PC-3 (cell line): ENCODE measurements at regions not wholly inside any gene's neighbourhood (a gene's known extent, or its start where the extent isn't known, plus 50 kb on each side); places are given as distances from the start of the nearest gene placed in this dataset.
"Not testable (repeated sequence)": the region's sequence is repeated elsewhere in the genome, so short reads cannot be mapped to it uniquely, and the experiment has no call there.

ENCODE experiments used
- ATAC-seq: fragments of 200-7000 bp; cut with Tn5 transposase; 2 replicates; pipeline ENCODE4 v1.9.1; 2020; ENCODE audit warnings: mild to moderate bottlenecking, moderate library complexity
- BruUV-seq: library from RNA; stranded (reverse); fragments of 400-500 nt; replicated peaks from 2 replicates; lab custom pipeline; 2021; lab: Mats Ljungman, UMichigan
- CTCF ChIA-PET: fragments of 300-600 bp; sonication (Branson Sonifier 250); formaldehyde crosslinking; loops from one replicate; lab custom pipeline; 2022; ENCODE audit warnings: antibody characterized with exemption; lab: Charles Lee
- POLR2A ChIA-PET: fragments of 300-600 bp; sonication (Branson Sonifier 250); formaldehyde crosslinking; loops from one replicate; lab custom pipeline; 2022; ENCODE audit warnings: antibody characterized with exemption; ENCODE audit not compliant: unreplicated experiment; lab: Charles Lee
- DNase-seq: peaks from one replicate; pipeline ENCODE4 v3.0.0-alpha.2; 2015
- H2AFZ ChIP-seq: fragments of 300-600 bp; sonication (generic); 2 replicates; pipeline ENCODE4 v1.6.0; 2016; ENCODE audit warnings: antibody characterized with exemption, low read length
- H3F3A ChIP-seq: fragments of 300-600 bp; sonication (generic); one replicate; pipeline ENCODE4 v1.6.0; 2017; ENCODE audit warnings: antibody characterized with exemption, low read length, control low read depth, mild to moderate bottlenecking; ENCODE audit not compliant: unreplicated experiment
- H3K27ac ChIP-seq: fragments of 300-600 bp; sonication (generic); 2 replicates; pipeline ENCODE4 v1.5.1; 2016; ENCODE audit warnings: mild to moderate bottlenecking, low read length
- H3K27me3 ChIP-seq: fragments of 300-600 bp; sonication (generic); 2 replicates; pipeline ENCODE4 v1.6.1; 2016; ENCODE audit warnings: low read length, mixed read lengths
- H3K36me3 ChIP-seq: fragments of 300-600 bp; sonication (generic); 2 replicates; pipeline ENCODE4 v1.6.1; 2016; ENCODE audit warnings: low read depth, mixed run types, low read length, mixed read lengths
- H3K4me1 ChIP-seq: fragments of 300-600 bp; sonication (generic); 2 replicates; pipeline ENCODE4 v1.5.1; 2016; ENCODE audit warnings: low read length; ENCODE audit not compliant: insufficient read depth
- H3K4me2 ChIP-seq: fragments of 300-600 bp; sonication (generic); 2 replicates; pipeline ENCODE4 v1.6.0; 2016; ENCODE audit warnings: low read length
- H3K4me3 ChIP-seq: fragments of 300-600 bp; sonication (generic); 2 replicates; pipeline ENCODE4 v1.5.1; 2016; ENCODE audit warnings: mild to moderate bottlenecking, low read length, mixed read lengths
- H3K79me2 ChIP-seq: fragments of 300-600 bp; sonication (generic); 2 replicates; pipeline ENCODE4 v1.6.1; 2017; ENCODE audit warnings: low read length, mixed read lengths
- H3K9ac ChIP-seq: fragments of 300-600 bp; sonication (generic); 2 replicates; pipeline ENCODE4 v1.6.0; 2016; ENCODE audit warnings: mild to moderate bottlenecking, low read length
- H3K9me2 ChIP-seq: fragments of 300-600 bp; sonication (generic); replicated peaks from 2 replicates; pipeline ENCODE4 v1.6.1; 2016; ENCODE audit warnings: mixed run types, low read length, mixed read lengths
- H3K9me3 ChIP-seq: fragments of 300-600 bp; sonication (generic); 2 replicates; pipeline ENCODE4 v1.6.1; 2016; ENCODE audit warnings: low read length, mixed read lengths
- H4K20me1 ChIP-seq: fragments of 300-600 bp; sonication (generic); 2 replicates; pipeline ENCODE4 v1.6.1; 2016; ENCODE audit warnings: low read length, mixed read lengths
- EZH2 ChIP-seq: fragments of 300-600 bp; sonication (generic); IDR thresholded peaks from one replicate; pipeline ENCODE4 v1.6.1; 2017; ENCODE audit warnings: antibody characterized with exemption, mild to moderate bottlenecking, low read length; ENCODE audit not compliant: unreplicated experiment
- EZH2phosphoT487 ChIP-seq: fragments of 300-600 bp; sonication (generic); IDR thresholded peaks from 2 replicates; pipeline ENCODE4 v1.6.1; 2018; ENCODE audit warnings: mild to moderate bottlenecking, antibody characterized with exemption, low read length, borderline replicate concordance
- intact Hi-C: fragments of 100-400 bp; cut with micrococcal nuclease; formaldehyde crosslinking; loops from 2 replicates; pipeline ENCODE4 v1.9.0; 2023
- TF ChIP-seq, protein P1 (sequence below): fragments of 300-600 bp; sonication (generic); conservative IDR thresholded peaks from 2 replicates; pipeline ENCODE4 v1.5.1; 2017; ENCODE audit warnings: antibody characterized with exemption, low read depth, mild to moderate bottlenecking, low read length

GRCh38 chr2:131827481-131828163 lies 299.9 kb downstream of the CCDC74A start:
- Histone ChIP-seq H3K4me1 (no peaks in the 10 kb centered on the region), H3K79me2 (no peaks in the 10 kb centered on the region), H3K9me3 (no peaks in the 10 kb centered on the region), H3K4me3 (no peak overlapping the region), H3K4me2 (no peak overlapping the region), H4K20me1 (no peaks in the 10 kb centered on the region), H3K9me2 (no peaks in the 10 kb centered on the region), H3F3A (no peaks in the 10 kb centered on the region), H2AFZ (no peak overlapping the region), H3K36me3 (no peaks in the 10 kb centered on the region), H3K27ac (no peak overlapping the region), H3K9ac (no peak overlapping the region), H3K27me3 (no peaks in the 10 kb centered on the region)
- DNase-seq (no peak), ATAC-seq (no peak)
- intact Hi-C loops: no loop called here
- BruUV-seq: no TSS peak
- TF ChIP-seq EZH2 (no peak), EZH2phosphoT487 (no peak)
- TF ChIP-seq, protein P1, sequence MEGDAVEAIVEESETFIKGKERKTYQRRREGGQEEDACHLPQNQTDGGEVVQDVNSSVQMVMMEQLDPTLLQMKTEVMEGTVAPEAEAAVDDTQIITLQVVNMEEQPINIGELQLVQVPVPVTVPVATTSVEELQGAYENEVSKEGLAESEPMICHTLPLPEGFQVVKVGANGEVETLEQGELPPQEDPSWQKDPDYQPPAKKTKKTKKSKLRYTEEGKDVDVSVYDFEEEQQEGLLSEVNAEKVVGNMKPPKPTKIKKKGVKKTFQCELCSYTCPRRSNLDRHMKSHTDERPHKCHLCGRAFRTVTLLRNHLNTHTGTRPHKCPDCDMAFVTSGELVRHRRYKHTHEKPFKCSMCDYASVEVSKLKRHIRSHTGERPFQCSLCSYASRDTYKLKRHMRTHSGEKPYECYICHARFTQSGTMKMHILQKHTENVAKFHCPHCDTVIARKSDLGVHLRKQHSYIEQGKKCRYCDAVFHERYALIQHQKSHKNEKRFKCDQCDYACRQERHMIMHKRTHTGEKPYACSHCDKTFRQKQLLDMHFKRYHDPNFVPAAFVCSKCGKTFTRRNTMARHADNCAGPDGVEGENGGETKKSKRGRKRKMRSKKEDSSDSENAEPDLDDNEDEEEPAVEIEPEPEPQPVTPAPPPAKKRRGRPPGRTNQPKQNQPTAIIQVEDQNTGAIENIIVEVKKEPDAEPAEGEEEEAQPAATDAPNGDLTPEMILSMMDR: no peak
- CTCF ChIA-PET: no interaction called here
- POLR2A ChIA-PET: no interaction called here

GRCh38 chr2:131828164-131828561 lies 300.5 kb downstream of the CCDC74A start:
- no peaks in the 10 kb centered on the region for H3K9me2 ChIP-seq
- no peak overlapping the region for H3K27ac ChIP-seq
- ChIA-PET CTCF (no interaction called here), POLR2A (no interaction called here)
- intact Hi-C loops: no loop called here
- H4K20me1 ChIP-seq: no peaks in the 10 kb centered on the region
- no peaks in the 10 kb centered on the region for H3K79me2 ChIP-seq
- no peaks in the 10 kb centered on the region for H3K9me3 ChIP-seq
- no peak overlapping the region for H3K9ac ChIP-seq
- no peaks in the 10 kb centered on the region for H3K36me3 ChIP-seq
- no peak overlapping the region for H3K4me2 ChIP-seq
- BruUV-seq: no TSS peak
- ATAC-seq: no peak
- no peaks in the 10 kb centered on the region for H3K4me1 ChIP-seq
- H3K4me3 ChIP-seq: no peak overlapping the region
- DNase-seq: no peak
- TF ChIP-seq EZH2 (no peak), EZH2phosphoT487 (no peak)
- TF ChIP-seq, protein P1: no peak
- H3F3A ChIP-seq: no peaks in the 10 kb centered on the region
- H3K27me3 ChIP-seq: no peaks in the 10 kb centered on the region
- H2AFZ ChIP-seq: no peak overlapping the region

- intact Hi-C loops, POLR2A ChIA-PET, CTCF ChIA-PET: not testable (repeated sequence)
Observed at GRCh38 chr2:131828633-131829455, 301.2 kb downstream of the CCDC74A start.

GRCh38 chr2:131829456-131830241 lies 302.0 kb downstream of the CCDC74A start:
- CTCF ChIA-PET, H3K4me1 ChIP-seq, H3K9me2 ChIP-seq, H3K79me2 ChIP-seq, H3K36me3 ChIP-seq, H3K9ac ChIP-seq, DNase-seq, H3K27me3 ChIP-seq, ATAC-seq, H3K9me3 ChIP-seq, H3K27ac ChIP-seq, H3F3A ChIP-seq, H2AFZ ChIP-seq, H3K4me3 ChIP-seq, H4K20me1 ChIP-seq, intact Hi-C loops, POLR2A ChIA-PET, BruUV-seq, H3K4me2 ChIP-seq: not testable (repeated sequence)

More at GRCh38 chr2:131828633-131829455, 301.2 kb downstream of the CCDC74A start:
- H3K9me2 ChIP-seq, H3K79me2 ChIP-seq, H3K4me3 ChIP-seq, H3K9ac ChIP-seq, H3K27me3 ChIP-seq, H3K9me3 ChIP-seq, H2AFZ ChIP-seq, H3F3A ChIP-seq, H3K36me3 ChIP-seq, ATAC-seq, DNase-seq, BruUV-seq, H3K27ac ChIP-seq, H3K4me2 ChIP-seq, H4K20me1 ChIP-seq, H3K4me1 ChIP-seq: not testable (repeated sequence)
